HL-60 (cell line): ENCODE measurements at regions not wholly inside any gene's neighbourhood (a gene's known extent, or its start where the extent isn't known, plus 50 kb on each side); places are given as distances from the start of the nearest gene placed in this dataset.

Experiments used
- DNase-seq, 2 experiments: peaks; one replicate each; pipeline ENCODE4 v3.0.0-alpha.2; 2010 to 2020; ENCODE audit warnings: low read depth in 1 of 2, low spot score in 1 of 2
- H3K27ac ChIP-seq: fragments of 250-450 bp; sonication (Bioruptor Pico); replicated peaks from 2 replicates; pipeline ENCODE4 v1.5.1; 2020; ENCODE audit warnings: mild to moderate bottlenecking, moderate library complexity
- H3K27me3 ChIP-seq: fragments of 250-450 bp; sonication (Bioruptor Pico); 2 replicates; pipeline ENCODE4 v1.5.1; 2021; ENCODE audit warnings: mild to moderate bottlenecking, moderate library complexity; ENCODE audit not compliant: insufficient read depth, poor library complexity, severe bottlenecking
- H3K4me3 ChIP-seq: replicated peaks from 2 replicates; pipeline ENCODE4 v1.5.1; 2011; ENCODE audit warnings: mild to moderate bottlenecking, control low read depth, low read length; ENCODE audit not compliant: insufficient read depth
- CTCF ChIP-seq: IDR thresholded peaks from one replicate; pipeline ENCODE4 v1.5.1; 2011; ENCODE audit warnings: low read length, control low read depth, inconsistent platforms; ENCODE audit not compliant: insufficient read depth
- GABPA ChIP-seq: IDR thresholded peaks from 2 replicates; pipeline ENCODE4 v1.6.1; 2012; ENCODE audit warnings: low read depth
- POLR2AphosphoS5 ChIP-seq: IDR thresholded peaks from 2 replicates; pipeline ENCODE4 v1.6.1; 2012; ENCODE audit warnings: low read depth
- REST ChIP-seq: IDR thresholded peaks from 2 replicates; pipeline ENCODE4 v1.6.1; 2012; ENCODE audit warnings: low read depth; ENCODE audit not compliant: insufficient replicate concordance
- SPI1 ChIP-seq: IDR thresholded peaks from 2 replicates; pipeline ENCODE4 v1.6.1; 2012; ENCODE audit warnings: low read depth, mild to moderate bottlenecking, borderline replicate concordance

- TF ChIP-seq POLR2AphosphoS5 (no peak), CTCF (no peak), GABPA (no peak), REST (no peak), SPI1 (no peak)
- Histone ChIP-seq H3K27ac (no peak overlapping the region), H3K4me3 (no peak overlapping the region), H3K27me3 (no peaks in the 10 kb centered on the region)
- DNase-seq: no peak
These were observed 479.3 kb downstream of the HS3ST3B1 start for GRCh38 chr17:14780097-14780651.

GRCh38 chr17:14779241-14779640 is 478.4 kb downstream of the HS3ST3B1 start:
- TF ChIP-seq CTCF: no peak
- TF ChIP-seq GABPA: no peak
- no peak for TF ChIP-seq SPI1
- no peak for TF ChIP-seq REST
- TF ChIP-seq POLR2AphosphoS5: no peak
- Histone ChIP-seq H3K4me3 (no peak overlapping the region), H3K27ac (no peak overlapping the region), H3K27me3 (no peaks in the 10 kb centered on the region)
- no peak for DNase-seq

GRCh38 chr17:14777291-14777690 is 476.4 kb downstream of the HS3ST3B1 start:
- Histone ChIP-seq H3K27ac (no peak overlapping the region), H3K4me3 (no peak overlapping the region), H3K27me3 (no peaks in the 10 kb centered on the region)
- TF ChIP-seq REST: no peak
- TF ChIP-seq GABPA: no peak
- no peak for TF ChIP-seq POLR2AphosphoS5
- no peak for DNase-seq
